IMR-90 (cell line): ENCODE measurements at regions not wholly inside any gene's neighbourhood (a gene's known extent, or its start where the extent isn't known, plus 50 kb on each side); places are given as distances from the start of the nearest gene placed in this dataset.

Experiments
- FOS ChIP-seq: fragments of 150-350 bp; IDR thresholded peaks from 2 replicates; pipeline ENCODE4 v1.6.1; 2016; ENCODE audit warnings: low read depth, low read length
- RAD21 ChIP-seq: IDR thresholded peaks from 2 replicates; pipeline ENCODE4 v1.6.1; 2012; ENCODE audit warnings: low read length, improper control_type of control experiment
- TF ChIP-seq, protein P1 (sequence below): conservative IDR thresholded peaks from 2 replicates; pipeline ENCODE4 v1.5.1; 2012; ENCODE audit warnings: mild to moderate bottlenecking, low read depth, low read length, improper control_type of control experiment

DNA sequence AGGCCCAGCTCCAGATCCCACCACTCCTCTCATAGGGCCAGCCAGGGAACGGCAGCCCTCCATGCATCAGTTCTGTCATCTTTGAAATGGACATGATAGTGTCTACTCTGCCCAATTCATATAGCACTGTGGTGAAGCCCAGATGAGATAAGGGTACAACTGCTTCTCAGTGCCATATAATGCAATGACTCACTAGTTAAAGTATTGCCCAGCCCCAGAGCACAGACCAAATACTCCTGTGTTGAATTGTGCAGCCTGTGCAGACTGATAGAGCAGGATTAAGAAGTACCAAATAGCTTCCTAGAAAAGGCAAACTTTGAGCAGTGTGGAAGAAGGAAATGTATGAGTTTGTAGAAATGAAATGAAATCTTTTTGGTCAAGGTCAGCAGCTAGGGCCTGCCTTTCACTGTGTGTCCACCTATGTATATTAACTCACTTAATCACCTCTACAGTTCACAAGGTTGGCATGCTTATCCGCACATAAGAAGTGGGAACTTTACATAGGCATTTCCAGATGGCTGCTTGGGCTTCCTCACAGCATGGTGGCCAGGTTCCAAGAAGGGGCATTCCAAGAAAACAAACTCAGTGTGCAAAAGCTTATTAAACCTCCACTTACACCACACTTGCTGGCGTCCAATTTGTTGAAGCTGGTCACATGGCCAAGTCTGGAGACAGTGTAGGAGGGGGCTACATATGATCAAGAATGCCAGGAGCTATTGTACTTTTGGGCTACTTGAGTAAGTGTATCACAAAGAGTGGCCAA lies 102.8 kb upstream of the COPS8 start:
- TF ChIP-seq, protein P1, sequence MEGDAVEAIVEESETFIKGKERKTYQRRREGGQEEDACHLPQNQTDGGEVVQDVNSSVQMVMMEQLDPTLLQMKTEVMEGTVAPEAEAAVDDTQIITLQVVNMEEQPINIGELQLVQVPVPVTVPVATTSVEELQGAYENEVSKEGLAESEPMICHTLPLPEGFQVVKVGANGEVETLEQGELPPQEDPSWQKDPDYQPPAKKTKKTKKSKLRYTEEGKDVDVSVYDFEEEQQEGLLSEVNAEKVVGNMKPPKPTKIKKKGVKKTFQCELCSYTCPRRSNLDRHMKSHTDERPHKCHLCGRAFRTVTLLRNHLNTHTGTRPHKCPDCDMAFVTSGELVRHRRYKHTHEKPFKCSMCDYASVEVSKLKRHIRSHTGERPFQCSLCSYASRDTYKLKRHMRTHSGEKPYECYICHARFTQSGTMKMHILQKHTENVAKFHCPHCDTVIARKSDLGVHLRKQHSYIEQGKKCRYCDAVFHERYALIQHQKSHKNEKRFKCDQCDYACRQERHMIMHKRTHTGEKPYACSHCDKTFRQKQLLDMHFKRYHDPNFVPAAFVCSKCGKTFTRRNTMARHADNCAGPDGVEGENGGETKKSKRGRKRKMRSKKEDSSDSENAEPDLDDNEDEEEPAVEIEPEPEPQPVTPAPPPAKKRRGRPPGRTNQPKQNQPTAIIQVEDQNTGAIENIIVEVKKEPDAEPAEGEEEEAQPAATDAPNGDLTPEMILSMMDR: no peak
- TF ChIP-seq FOS (no peak), RAD21 (no peak)
